ENCODE measurements at regions not wholly inside any gene's neighbourhood (a gene's known extent, or its start where the extent isn't known, plus 50 kb on each side); places are given as distances from the start of the nearest gene placed in this dataset.
"Not testable (repeated sequence)": the region's sequence is repeated elsewhere in the genome, so short reads cannot be mapped to it uniquely, and the experiment has no call there.

DNA sequence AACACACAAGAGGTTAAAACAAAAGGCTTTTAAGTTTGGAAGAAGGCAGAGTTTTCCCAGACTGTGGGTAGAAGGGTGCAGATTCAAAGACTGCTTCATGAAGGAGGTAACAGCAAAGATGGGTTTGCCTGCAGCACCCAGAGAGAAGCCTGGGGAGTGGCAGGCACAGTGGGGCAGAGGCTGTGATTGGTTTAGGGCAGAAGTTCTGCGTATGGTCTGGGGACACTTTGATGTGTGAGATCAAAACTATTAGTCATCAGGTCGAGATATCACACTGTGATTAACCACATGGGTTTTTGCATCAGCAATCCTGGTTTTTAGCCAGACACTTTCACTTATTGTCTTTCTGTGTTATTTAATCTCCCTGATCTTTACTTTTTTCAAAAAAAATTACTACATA is 188.8 kb upstream of the GLRA1 start:
- peak; percentile 64 for DNase-seq (ENCODE audit: low spot score)

DNA sequence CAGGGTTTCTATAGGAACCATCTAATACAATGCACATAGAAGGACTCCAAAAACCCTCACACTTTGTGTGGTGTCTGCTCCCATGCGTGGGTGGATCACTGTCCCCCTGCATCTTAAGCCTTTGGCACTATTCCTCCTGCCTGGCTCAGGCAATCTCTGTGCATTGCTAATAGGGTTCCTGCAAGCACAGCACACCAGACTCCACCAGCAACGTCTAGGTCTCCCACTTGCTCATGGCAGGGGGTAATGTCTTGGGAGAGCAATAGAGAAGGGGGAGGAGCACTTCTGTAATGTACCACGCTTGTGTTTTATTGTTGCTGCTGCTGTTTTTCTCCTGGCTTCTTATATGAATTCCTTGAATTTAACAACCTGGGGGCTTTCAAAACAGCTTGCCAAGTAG is 182.6 kb upstream of the GLRA1 start:
- no peak for DNase-seq (ENCODE audit: low spot score)

DNA sequence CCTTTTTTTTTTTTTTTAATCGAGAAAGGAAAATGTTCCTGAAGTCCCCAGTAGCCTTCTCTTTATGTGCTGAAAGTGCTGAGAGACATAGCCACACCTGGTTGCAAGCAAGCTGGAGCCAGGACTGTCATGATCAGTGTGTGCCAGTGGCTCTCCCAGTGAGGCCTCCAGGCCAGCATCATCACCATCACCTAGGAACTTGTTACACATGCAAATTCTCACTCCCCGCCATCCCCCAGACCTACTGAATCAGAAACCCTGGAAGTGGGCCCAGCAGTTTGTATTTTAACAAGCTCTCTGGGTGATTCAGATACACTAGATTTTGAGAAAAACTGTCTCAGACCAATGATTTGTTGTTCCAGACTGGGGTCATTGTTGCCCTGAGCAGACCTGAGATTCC is 181.9 kb upstream of the GLRA1 start:
- no peak for DNase-seq (ENCODE audit: low spot score)

DNA sequence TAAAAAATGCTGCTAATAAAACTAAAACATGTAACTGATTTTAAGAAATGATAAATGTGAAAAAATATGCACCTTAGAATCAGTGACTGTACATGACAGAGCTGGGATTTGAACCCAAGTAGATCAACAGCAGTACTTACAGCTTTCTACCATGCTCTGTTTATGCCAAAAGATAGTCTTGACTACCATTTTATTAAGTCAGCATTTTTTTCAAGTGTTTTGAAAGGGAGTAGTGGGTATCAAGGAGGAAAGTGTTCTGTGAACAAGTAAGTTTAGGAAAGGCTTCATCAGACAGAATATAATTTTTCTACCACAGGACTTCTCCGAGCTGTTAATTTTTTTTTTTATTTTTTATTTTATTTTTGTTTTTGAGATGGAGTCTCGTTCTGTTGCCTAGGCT is 180.4 kb upstream of the GLRA1 start:
- DNase-seq (ENCODE audit: low spot score): no peak

DNA sequence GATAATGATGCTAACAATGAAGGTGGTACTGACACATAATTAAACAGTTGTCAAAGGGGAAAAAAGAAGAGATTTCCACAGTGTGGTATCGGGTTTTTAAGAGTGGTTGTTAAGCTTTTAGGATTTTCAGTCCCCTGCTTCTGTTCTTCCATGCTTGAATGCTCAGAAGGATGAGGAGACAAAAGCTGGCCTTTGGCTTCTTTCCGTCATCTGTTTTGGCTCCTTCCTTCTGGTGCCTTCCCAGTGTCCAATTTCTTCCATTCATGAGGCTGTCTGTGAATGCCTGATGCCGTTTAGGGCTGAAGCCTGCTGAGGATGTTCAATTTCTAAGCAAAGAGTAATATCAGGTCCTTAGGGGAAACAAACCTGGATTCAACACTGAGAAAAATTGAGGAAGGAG is 179.6 kb upstream of the GLRA1 start:
- no peak for DNase-seq (ENCODE audit: low spot score)

DNA sequence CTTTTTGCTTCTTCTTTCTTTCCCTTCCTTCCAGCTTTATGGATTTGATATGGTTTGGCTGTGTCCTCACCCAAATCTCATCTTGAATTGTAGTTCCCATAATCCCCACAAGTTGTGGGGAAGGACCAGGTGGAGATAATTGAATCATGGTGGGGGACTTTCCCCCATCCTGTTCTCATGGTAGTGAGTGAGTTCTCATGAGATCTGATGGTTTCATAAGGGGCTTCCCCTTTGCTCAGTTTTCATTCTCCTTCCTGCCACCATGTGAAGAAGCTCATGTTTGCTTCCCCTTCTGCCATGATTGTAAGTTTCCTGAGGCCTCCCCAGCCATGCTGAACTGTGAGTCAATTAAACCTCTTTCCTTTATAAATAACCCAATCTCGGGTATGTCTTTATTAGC is 178.3 kb upstream of the GLRA1 start:
- DNase-seq (ENCODE audit: low spot score): not testable (repeated sequence)

DNA sequence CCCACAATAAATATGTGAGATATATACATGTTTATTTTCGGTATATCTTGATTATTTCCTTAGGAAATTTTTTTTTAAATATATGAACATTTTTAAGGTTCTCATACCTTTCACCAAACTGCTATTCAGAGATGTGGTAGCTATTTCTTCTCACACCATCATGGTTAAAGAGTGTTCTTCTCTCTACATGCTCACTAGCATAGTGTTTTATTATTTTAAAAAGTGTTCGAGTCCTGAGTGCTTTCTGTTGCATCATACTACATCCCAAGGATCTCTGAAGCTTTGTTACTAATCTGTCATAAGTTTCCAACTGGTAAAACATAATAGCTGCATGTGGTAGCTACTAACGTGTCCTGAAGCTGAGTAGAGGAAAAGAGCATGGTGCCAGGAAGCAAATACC is 177.4 kb upstream of the GLRA1 start:
- DNase-seq (ENCODE audit: low spot score): no peak

DNA sequence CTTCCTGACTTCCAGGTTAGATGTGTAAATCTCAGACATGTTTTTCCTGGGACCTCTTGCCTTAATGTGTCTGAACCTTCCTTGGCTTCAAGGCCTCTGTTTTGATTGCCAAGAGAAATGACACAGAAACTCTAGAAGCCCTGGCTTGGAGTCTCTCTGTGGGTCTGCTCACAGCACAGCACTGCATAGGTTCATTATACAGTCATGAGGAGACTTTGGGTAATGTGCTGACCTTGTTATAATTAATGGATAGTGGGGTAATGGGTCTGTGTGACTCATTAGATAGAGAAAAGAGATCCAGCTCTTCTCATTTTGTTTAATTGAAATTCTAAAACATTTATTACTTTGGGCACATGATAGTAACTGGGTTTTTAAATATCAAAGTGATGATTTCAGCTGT is 175.8 kb upstream of the GLRA1 start:
- no peak for DNase-seq (ENCODE audit: low spot score)

DNA sequence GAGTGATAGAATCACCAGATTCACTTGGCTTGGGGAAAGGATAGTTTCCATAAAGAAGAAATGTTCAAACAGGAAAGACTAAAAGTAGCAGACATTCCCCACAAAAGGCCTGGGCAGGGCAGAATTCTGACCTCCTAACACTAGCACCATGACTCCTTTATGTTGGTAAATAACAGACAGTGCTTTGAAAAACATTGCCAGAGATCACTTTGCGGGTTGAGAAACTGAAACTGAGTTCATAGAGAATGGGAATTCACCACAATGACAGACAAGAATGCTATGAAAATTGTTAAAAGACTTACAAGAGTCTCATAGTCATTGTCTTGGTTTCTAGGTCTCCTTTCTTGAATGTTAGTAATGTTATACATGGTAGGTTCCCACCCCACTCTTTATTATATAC is 172.5 kb upstream of the GLRA1 start:
- no peak for DNase-seq (ENCODE audit: low spot score)

DNA sequence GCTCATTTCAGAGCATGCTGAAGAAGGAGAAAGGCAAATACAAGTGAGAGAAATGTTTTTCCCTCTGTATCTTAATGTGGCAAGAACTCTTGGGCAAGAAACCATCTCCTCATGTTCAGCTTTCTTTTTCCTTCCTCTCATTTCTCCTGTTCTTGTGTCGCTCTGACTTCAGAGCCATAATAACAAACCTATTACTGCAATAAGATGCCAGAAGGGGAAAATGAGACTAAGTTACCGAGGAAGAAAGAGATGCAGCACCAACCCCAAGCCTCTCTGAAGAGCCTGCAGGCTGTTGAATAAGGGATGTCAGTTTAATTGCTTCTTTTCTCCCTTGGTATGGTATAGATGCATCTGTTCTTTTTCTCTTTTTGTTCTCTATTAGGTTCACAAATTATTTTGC is 170.1 kb upstream of the GLRA1 start:
- DNase-seq (ENCODE audit: low spot score): no peak

DNA sequence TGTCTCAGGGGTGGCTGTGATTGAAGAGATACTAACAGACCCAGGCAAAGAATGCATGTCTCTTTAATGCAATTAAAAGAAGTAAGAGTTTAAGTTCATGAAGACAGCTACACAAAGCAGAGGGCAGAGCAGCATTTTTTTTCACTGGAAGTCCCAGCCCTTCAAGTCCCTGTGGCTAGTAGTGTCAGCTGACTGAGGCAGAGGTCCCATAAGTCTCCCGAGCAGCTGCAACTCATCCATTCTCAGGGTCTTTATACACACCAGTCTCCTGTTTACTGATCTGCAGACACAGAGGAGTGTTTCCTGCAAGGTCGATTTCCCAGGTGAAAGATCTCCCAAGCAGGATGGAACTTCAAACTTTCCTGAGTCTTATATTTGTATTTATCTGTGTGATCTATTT is 169.4 kb upstream of the GLRA1 start:
- DNase-seq (ENCODE audit: low spot score): no peak

DNA sequence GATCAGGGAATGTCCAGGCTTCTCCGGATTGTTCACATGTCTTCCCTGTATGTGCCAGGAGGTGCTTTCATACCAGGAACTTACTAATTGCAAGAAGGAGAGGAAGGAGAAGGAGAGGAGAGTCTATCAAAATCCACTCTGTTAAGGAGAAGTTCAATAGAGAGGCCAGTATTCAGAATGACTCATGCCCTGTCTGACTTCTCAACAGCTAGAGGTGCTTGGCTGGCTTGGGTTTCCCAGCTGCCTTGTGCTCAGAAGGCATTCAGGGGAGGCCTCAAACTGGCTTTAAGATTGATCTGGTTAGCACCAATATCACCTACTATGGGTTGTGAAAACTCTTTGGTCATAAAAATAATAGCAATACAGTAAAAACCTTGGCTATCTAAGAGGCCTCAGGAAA is 167.9 kb upstream of the GLRA1 start:
- no peak for DNase-seq (ENCODE audit: low spot score)

DNA sequence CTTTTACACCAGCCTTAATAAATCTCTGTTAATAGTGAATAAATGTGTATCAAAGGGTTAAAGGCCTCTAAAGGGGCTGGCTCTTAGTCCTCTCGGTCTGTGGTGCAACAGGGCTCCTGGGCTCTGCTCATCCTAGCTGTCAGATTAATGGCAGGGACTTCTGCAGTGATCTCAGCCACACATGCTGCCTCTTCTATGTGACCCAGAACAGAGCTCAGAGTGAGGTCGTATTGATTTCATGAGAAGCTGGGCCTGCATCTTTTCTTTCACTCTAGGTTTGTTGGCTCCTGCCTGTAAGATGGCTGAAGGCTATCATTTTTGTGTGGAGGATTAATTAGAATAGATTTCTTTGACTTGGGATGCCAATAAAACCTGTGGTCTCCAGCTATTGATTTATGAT is 165.0 kb upstream of the GLRA1 start:
- no peak for DNase-seq (ENCODE audit: low spot score)

DNA sequence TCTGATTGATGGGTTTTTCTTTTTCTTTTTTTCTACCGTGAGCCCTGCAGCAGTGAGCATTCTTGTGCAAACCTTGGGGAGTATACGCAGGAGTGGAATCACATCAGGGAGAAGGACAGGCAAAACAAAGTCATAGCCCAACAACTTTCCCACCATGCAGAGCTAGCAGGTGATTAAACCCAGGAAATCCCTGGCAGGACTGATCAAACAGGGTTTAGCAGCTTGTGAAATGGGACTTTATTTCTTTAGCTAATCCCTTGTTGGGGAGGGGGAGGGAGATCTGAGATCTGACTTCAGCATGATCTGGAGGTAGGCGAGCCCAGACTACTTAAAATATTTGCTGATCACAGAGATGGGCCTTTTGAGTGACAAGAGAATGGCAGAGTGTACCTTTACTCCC is 162.0 kb upstream of the GLRA1 start:
- DNase-seq (ENCODE audit: low spot score): no peak

DNA sequence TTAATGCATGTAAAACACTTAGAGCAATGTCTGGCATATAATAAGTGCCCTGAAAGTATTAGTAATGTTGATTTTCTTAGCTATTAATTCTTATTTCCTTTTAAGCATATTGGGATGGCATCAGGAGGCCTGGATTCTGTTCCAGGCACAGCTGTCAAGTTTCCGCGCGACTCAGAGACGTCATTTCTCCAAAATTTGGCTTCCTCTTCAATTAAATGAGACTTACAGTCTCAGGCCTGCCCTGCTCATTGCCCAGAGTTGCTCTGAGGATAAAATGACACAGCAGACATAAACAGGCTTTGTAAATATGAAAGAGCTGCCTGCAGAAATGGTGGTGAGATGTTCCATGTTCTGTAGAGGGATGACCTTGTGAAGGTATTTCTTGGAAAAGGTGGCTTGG is 159.8 kb upstream of the GLRA1 start:
- DNase-seq (ENCODE audit: low spot score): no peak

DNA sequence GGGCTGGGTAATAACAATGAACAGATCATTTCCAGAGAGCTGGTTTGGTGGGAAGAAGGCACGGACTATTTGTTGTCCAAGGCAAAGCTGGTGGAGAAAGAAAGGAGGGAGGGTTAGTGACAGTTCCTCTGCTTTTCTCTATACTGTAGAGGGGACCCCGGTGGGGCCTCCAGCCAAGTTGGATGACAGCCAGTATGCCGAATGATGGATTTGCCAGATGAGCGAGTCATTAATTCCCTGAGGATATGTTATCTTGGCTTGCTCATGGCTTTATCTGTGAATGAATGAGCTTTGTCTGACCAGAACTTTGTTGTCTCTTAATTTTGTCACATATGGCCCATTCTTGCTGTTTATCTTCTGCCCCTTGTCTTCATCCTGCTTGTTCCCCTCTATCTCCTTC is 158.6 kb upstream of the GLRA1 start:
- no peak for DNase-seq (ENCODE audit: low spot score)

DNA sequence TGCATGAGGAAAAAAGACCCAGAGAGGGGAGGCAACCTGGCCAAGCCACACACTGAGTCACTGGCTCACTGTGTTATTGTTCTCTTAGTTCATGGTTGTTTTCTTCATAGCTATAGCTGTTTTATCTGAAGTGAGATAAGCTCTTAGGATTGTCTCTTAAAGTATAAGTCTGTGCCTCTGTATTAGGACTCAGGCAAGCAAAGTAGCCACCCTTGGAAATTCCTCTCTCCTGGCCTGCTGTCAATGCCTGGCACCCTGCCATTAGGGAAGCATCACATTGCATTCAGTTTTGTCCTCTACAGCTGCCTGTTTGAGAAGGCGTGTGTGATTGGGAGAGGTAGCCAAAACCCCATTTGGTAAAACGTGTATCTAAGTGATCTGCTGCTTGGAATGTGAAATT is 147.4 kb upstream of the GLRA1 start:
- no peak for DNase-seq (ENCODE audit: low spot score)

DNA sequence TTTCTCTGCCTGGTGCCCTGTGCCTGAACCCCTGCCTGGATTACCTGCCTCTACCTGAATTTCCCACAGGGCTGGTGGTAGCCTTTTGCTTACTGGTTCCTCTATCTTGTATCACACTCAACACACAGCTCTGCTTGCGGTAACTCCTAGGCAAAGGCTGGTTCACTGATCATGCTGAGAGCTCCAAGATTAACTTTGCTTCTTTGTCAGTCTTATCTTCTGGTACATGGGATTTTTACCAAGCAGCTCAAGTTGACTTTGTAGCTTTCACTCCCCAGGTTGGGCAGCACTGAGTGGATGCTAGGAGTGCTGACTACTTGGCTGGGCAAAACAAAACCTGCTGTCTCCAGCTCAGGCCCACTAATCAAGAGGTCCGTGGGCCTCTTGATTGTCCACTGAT is 145.9 kb upstream of the GLRA1 start:
- no peak for DNase-seq (ENCODE audit: low spot score)

DNA sequence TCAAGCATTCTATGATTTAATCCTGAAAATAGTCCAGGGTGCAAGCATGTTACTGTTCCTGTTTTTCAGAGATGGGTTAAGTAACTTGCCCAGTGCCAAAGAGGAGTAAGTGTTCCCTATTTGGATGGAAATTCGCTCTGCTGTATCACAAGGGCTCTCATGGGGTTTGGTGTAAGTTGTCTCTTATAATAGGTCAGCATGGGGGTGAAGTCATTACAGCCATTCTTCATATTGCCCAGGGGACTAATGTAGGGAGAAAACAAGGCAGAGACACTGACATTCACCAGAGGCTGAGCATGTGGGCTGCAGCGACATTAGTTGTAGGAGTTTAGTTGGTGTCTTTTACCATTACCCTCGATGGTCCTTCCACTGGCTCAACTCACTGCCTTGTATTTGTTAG is 142.1 kb upstream of the GLRA1 start:
- DNase-seq (ENCODE audit: low spot score): no peak

DNA sequence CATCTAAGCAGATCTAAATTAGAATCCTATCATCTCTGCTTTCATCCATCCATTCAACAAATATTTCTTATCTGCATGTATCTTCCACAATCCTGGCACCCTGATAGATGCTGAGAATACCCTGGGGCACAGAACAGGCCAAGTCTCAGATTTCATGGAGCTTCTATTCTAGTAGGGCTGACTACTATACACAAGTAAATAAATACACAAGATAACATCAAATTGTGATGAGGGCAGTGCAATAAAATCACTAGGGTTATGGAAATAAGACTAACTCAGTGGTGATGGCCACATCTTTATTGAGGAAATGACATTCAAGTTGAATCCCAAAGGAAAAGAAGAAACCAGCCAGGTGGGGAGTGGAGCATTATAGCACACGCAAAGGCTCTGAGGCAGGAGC is 138.4 kb upstream of the GLRA1 start:
- no peak for DNase-seq (ENCODE audit: low spot score)

DNA sequence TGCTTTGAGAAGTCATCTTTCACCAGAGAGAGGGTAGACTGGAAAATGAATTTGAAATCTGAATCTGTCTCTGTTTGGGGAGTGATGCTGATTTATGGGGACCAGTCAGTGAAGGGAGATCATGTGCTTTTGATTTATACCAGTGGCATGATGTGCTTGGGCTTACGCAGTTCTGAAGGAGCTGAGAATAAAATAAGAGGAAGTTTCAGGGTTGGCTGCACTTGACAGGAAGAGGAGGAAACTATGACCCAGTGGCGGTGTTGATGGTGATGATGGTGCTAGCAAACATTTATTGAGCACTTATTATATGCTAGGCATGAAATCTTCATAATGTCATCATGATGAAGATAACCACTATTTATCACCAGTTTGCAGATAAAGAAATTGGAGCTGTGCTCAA is 136.4 kb upstream of the GLRA1 start:
- DNase-seq (ENCODE audit: low spot score): no peak

DNA sequence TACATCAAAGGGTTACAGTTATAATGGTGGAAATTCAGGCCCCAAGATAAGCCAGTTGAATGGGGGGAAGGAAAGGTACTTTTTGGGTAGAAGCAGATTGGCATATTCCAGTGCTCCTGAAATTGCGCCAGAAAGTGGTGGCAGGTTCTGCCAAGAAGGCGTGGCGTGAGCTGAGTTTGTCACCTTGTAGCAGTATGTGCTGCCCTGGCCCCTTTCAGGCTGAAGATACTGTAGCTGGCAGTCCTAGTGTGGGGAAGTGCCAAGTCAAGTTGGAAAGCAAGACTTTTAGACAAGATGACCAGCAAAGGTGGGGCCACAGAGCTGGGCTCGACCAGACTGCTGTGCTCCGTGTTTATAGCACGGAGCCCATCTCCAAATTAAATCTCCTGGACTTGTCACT is 133.6 kb upstream of the GLRA1 start:
- DNase-seq (ENCODE audit: low spot score): no peak

DNA sequence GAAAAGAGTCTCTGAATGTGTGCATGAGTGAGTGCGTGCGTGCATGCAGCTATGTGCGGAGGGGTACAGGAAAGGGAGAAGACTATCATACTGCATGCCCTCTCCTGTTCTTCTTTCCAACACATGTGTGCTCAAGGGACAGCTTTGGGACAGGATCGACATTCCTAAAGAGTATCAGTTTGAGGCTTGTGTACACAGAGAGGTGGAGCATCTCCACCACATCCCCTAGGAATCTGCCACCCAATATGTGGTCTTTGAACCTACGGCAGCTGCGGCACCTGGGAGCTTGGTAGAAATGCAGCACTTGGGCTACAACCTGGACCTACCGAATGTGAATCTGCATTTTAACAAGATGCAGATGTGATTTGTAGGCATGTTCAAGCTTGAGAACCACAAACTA is 132.3 kb upstream of the GLRA1 start:
- no peak for DNase-seq (ENCODE audit: low spot score)

DNA sequence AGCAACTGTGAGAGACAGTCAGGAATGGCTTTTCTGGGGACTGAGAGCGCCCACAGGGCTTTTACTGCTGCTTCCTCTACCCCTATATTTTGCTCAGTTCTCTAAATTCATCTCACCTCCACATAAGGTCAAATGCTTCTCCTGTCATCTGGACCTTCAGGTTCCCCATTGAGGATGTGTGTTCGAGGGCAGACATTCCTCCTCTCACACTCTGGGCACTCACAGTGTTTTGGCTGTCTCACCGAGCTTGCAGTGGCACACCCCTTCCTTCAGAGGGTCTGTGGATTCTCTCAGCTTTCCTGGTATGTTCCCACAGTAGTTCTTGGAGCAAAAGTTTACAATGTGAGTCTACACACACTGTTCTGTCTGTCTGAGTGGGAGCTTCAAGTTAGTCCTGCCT is 127.8 kb upstream of the GLRA1 start:
- no peak for DNase-seq (ENCODE audit: low spot score)

Measured in CD4-positive, alpha-beta T cell treated with Interleukin-15 for 4 hours (primary cell).